Activated CD4-positive, alpha-beta T cell treated with anti-CD3 and anti-CD28 coated beads, Interleukin-2, amount 50 U/mL, for 16 hours (primary cell): ENCODE measurements at regions not wholly inside any gene's neighbourhood (a gene's known extent, or its start where the extent isn't known, plus 50 kb on each side); places are given as distances from the start of the nearest gene placed in this dataset.

Source experiments
- DNase-seq: peaks from one replicate; pipeline ENCODE4 v3.0.0-alpha.2; 2020

DNA sequence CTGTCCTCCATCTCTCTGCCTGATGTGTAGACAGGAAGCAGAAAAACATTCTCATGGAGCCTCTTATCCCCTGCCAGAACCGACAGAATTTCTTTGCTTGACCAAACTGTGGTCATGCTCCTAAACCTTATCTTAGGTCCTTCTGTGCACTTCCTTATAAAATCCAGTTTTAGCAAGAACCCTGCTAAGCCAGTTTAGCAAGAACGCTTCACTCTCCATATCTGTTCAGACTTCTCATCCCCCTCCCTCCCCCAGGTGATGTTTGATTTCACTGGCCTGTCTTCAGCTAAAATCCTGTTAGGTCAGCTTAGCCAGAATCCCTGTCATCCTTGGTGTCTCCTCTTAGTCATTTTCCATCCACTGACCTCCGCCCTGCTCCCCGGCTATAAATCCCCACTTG lies 1130.9 kb upstream of the PRKX start:
- no peak for DNase-seq

- no peak for DNase-seq
Measured at GRCh38 chrX:4841216-4841745, 1127.8 kb upstream of the PRKX start.

- DNase-seq = no peak
Measured at GRCh38 chrX:4831574-4831973, 1118.1 kb upstream of the PRKX start.

GRCh38 chrX:4830880-4831557 lies 1117.6 kb upstream of the PRKX start:
- DNase-seq = no peak

GRCh38 chrX:4825550-4825949 lies 1112.1 kb upstream of the PRKX start:
- DNase-seq = no peak

DNA sequence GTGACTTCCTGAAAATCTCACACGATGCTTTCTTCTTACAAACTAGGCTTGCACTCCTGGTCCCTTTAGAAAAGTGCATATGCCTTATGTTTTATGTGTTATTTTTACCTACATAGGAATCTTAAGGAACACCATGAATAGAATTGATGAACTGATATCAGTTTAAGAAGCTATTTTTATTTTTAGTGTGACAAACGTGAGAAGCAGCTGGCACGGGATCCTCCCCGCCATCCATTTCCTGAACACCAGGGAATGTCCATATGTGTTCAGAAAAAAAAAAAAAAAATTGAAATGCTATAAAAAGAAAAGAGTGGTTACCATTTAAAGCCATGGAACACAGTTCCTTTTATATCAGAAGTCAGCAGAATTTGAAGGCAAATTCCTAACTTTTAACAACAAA lies 1096.1 kb upstream of the PRKX start:
- DNase-seq = no peak

DNA sequence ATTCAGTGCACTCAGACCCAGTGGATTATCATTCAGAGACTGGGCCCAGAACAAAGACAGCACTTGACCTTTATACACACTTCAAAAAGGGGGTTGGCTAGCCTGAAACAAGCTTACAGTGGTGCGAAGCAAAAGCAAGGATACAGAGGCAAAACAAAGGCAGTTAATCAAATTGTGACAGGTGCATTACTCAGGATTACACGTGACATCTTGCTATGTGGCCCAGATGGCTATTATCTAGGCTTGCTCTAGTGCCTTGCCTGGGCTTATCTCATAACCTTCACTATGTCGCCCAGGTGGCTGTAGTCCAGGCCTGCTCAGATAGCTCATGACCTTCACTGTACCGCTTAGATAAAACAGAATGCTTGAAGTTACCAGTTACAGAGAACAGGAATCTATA lies 1092.1 kb upstream of the PRKX start:
- DNase-seq = no peak

GRCh38 chrX:4800756-4801155 lies 1087.3 kb upstream of the PRKX start:
- no peak for DNase-seq

GRCh38 chrX:4787971-4788370 lies 1074.5 kb upstream of the PRKX start:
- no peak for DNase-seq

GRCh38 chrX:4764888-4765287 lies 1051.4 kb upstream of the PRKX start:
- DNase-seq = no peak

GRCh38 chrX:4762196-4762595 lies 1048.7 kb upstream of the PRKX start:
- no peak for DNase-seq

GRCh38 chrX:4754878-4755604 lies 1041.6 kb upstream of the PRKX start:
- DNase-seq = no peak

- no peak for DNase-seq
Measured at GRCh38 chrX:4741024-4741423, 1027.6 kb upstream of the PRKX start.

DNA sequence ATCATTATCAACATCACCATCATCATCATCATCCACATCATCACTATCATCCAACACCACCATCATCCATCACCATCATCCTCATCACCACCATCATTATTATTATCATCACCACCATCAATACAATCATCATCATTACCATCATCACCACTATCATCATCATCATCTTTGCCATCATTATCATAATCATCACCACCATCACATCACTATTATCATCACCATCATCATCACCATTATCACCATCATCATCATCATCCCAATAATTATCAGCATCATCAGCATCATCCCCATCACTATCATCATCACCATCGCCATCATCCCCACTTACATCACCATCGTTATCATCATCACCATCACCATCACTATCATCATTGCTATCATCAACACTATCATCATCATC lies 1021.9 kb upstream of the PRKX start:
- no peak for DNase-seq

DNA sequence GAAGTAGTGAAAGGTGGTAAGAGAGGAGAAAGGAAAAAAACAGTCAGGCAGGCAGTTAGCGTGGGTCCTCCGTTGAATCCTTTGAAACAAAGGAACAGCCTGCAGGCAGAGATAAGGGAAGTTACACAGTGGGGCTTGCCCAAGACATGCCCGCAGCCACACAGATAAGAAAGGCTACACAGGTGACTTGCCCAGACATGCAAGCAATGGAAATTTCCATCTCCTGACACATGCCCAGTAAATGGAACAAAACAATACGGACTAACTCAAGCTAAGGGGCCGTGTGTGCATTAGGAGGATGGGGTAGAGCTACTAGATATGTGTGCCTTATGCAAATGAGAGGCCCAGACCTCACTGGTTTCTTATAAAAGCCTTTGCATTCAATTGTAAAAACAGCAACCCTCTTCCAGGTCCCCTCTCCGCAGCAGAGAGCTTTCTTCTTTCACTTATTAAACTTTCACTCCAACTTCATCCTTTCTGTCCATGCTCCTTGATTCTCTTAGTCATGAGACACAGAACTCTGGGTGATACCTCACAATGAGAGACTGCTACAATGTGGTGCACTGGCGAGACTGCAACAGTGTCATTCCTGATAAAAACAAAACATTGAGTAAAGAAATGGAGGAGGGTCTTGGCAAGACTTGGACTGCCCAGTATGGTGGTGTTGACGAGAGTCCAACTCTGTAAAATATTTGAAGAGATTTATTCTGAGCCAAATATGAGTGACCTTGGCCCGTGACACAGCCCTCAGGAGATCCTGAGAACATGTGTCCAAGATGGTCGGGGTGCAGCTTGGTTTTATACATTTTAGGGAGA lies 997.4 kb upstream of the PRKX start:
- no peak for DNase-seq

- no peak for DNase-seq
Measured at GRCh38 chrX:4708970-4709760, 995.7 kb upstream of the PRKX start.

DNA sequence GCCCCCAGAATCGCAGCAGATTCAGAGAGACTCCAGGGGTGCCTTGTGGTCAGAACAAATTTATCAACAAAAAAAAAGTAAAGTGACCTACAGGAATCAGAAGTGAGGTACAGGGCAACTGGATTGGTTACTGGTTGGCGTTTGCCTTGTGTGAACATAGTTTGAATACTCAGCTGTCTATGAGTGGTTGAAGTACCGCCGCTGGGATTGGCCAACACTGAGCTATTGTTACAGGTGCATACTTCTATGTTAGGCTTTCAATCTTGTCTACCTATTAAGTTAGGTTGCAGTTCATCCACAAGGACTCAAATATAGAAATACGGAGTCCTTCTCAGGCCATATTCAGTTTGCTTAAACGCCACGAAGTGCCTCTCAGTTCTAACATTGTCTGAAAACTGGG lies 993.5 kb upstream of the PRKX start:
- DNase-seq = no peak

- DNase-seq = no peak
Measured at GRCh38 chrX:4690521-4690920, 977.1 kb upstream of the PRKX start.

DNA sequence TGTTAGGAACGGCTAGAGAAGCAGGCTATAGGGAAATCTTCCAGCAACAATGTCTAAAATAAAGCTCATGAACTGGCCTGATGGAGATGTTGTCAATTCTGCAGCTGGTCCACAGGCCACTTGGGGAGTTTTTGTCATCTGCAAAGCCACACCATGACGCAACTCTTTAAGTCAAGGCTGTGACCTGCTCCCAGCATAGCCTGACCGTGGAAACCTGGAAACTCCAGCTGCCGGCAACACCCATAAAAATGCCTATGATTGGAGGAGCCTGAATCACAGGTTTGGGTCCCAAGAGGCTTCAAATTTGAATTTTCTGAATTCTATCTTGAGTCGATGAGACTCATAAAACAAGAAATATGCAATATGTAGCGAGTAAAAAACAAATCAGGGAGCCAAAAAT lies 969.2 kb upstream of the PRKX start:
- DNase-seq = no peak

- no peak for DNase-seq
Measured at GRCh38 chrX:4675686-4676300, 962.3 kb upstream of the PRKX start.

DNA sequence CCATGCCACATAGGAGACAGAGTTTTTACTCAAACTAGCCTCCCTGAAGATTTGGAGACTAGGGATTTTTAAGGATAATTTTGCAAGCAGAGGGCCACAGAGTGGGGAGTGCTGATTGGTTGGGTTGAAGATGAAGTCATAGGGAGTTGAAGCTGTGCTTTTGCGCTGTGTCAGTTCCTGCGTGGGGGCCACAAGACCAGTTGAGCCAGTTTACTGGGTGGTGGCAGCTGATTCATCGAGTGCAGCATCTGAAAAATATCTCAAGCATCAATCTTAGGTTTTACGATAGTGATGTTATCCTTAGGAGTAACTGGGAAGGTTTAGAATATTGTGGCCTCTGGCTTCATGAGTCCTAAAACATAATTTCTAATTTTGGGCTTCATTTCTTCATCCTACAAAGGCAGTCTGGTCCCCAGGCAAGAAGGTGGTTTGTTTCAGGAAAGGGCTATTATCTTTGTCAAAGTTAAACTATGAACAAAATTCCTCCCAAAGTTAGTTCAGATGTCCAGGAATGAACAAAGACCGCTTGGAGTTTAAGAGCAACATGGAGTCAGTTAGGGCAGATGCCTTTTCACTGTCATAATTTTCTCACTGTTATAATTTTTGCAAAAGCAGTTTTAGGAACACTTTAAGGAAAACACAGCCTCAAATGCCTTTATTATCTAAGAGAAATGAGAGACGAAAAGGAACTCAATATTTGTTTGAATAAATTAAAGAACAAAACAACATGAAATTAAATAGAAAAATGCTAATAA lies 960.8 kb upstream of the PRKX start:
- no peak for DNase-seq

- DNase-seq = no peak
Measured at GRCh38 chrX:4671344-4671743, 957.9 kb upstream of the PRKX start.
